ENCODE measurements at regions not wholly inside any gene's neighbourhood (a gene's known extent, or its start where the extent isn't known, plus 50 kb on each side); places are given as distances from the start of the nearest gene placed in this dataset.
A peak's percentile ranks its signal among the peaks of the same experiment; 100 is the strongest.

- ChIA-PET POLR2A (no interaction called here), CTCF (no interaction called here)
- TF ChIP-seq CTCF (IDR thresholded peaks at IDR 0.05; ENCODE audit: insufficient read depth, low read length, missing control alignments), result no peak
Measured at GRCh38 chr3:23706111-23706510, 99.6 kb upstream of the UBE2E1 start.

GRCh38 chr3:23709987-23710386, 95.8 kb upstream of the UBE2E1 start:
- ChIA-PET POLR2A (interaction anchor here (0.6 kb wide), 1 partner anchor 458 kb away, joined by 3 read pairs; no protein-coding TSS in a partner anchor), CTCF (no interaction called here)
- no peak for TF ChIP-seq CTCF (IDR thresholded peaks at IDR 0.05; ENCODE audit: insufficient read depth, low read length, missing control alignments)
- no peak for DNase-seq (ENCODE audit: low read depth, low spot score)
- H3K4me3 ChIP-seq (ENCODE audit: low read depth, low read length), result no peak overlapping the region

More at GRCh38 chr3:23706111-23706510, 99.6 kb upstream of the UBE2E1 start:
- DNase-seq (ENCODE audit: low read depth, low spot score), result no peak
- no peak overlapping the region for H3K4me3 ChIP-seq (ENCODE audit: low read depth, low read length)

GRCh38 chr3:23710555-23710954, 95.2 kb upstream of the UBE2E1 start:
- POLR2A ChIA-PET, result interaction anchor here (0.6 kb wide), 1 partner anchor 459 kb away, joined by 3 read pairs; no protein-coding TSS in a partner anchor
- TF ChIP-seq CTCF (IDR thresholded peaks at IDR 0.05; ENCODE audit: insufficient read depth, low read length, missing control alignments), result no peak
- peak; percentile 65 for DNase-seq (ENCODE audit: low read depth, low spot score)
- CTCF ChIA-PET, result interaction anchor here (1.2 kb wide), 1 partner anchor 8 kb away, joined by 3 read pairs; no protein-coding TSS in a partner anchor
- no peak overlapping the region for H3K4me3 ChIP-seq (ENCODE audit: low read depth, low read length)

- no peak for DNase-seq (ENCODE audit: low read depth, low spot score)
- CTCF ChIA-PET, result no interaction called here
- TF ChIP-seq CTCF (IDR thresholded peaks at IDR 0.05; ENCODE audit: insufficient read depth, low read length, missing control alignments), result no peak
- H3K4me3 ChIP-seq (ENCODE audit: low read depth, low read length), result no peak overlapping the region
- POLR2A ChIA-PET, result no interaction called here
Measured at GRCh38 chr3:23711916-23712494, 93.8 kb upstream of the UBE2E1 start.

GRCh38 chr3:23712656-23713559, 92.8 kb upstream of the UBE2E1 start:
- POLR2A ChIA-PET, result interaction anchor here (0.6 to 0.8 kb wide), 2 partner anchors 63 to 112 kb away, joined by 3 read pairs; no protein-coding TSS in a partner anchor
- peak overlapping the region; percentile 19 for H3K4me3 ChIP-seq (ENCODE audit: low read depth, low read length)
- DNase-seq (ENCODE audit: low read depth, low spot score), result peak; percentile 81
- CTCF ChIA-PET, result interaction anchor here (0.9 kb wide), 1 partner anchor 16 kb away, joined by 3 read pairs; no protein-coding TSS in a partner anchor
- TF ChIP-seq CTCF (IDR thresholded peaks at IDR 0.05; ENCODE audit: insufficient read depth, low read length, missing control alignments), result no peak

GRCh38 chr3:23713641-23714040, 92.1 kb upstream of the UBE2E1 start:
- no peak for TF ChIP-seq CTCF (IDR thresholded peaks at IDR 0.05; ENCODE audit: insufficient read depth, low read length, missing control alignments)
- no peak for DNase-seq (ENCODE audit: low read depth, low spot score)
- H3K4me3 ChIP-seq (ENCODE audit: low read depth, low read length), result no peak overlapping the region
- CTCF ChIA-PET, result no interaction called here
- POLR2A ChIA-PET, result interaction anchor here (0.8 kb wide), 1 partner anchor 113 kb away, joined by 3 read pairs; no protein-coding TSS in a partner anchor

Data from AG04449 (cell line).